PC-9 (cell line): ENCODE measurements at regions not wholly inside any gene's neighbourhood (a gene's known extent, or its start where the extent isn't known, plus 50 kb on each side); places are given as distances from the start of the nearest gene placed in this dataset.

ENCODE experiments used
- BruUV-seq: library from RNA; stranded (reverse); fragments of 400-500 nt; replicated peaks from 2 replicates; lab custom pipeline; 2021; lab: Mats Ljungman, UMichigan
- CTCF ChIA-PET: fragments of 300-600 bp; sonication (Branson Sonifier 250); formaldehyde crosslinking; loops from one replicate; lab custom pipeline; 2022; ENCODE audit warnings: antibody characterized with exemption; lab: Charles Lee
- POLR2A ChIA-PET: fragments of 300-600 bp; sonication (Branson Sonifier 250); formaldehyde crosslinking; loops from one replicate; lab custom pipeline; 2022; ENCODE audit warnings: antibody characterized with exemption; ENCODE audit not compliant: unreplicated experiment; lab: Charles Lee
- DNase-seq, 2 experiments: peaks; one replicate each; pipeline versions ENCODE4 v3.0.0 to v3.0.0-alpha.2; 2015 to 2022; ENCODE audit warnings: mixed read lengths in 1 of 2
- H2AFZ ChIP-seq: fragments of 200-600 bp; sonication (generic); 2 replicates; pipeline ENCODE4 v1.8.1; 2017; ENCODE audit warnings: antibody characterized with exemption
- H3F3A ChIP-seq: fragments of 200-600 bp; sonication (generic); 2 replicates; pipeline ENCODE4 v1.8.1; 2017; ENCODE audit warnings: antibody characterized with exemption, mild to moderate bottlenecking, low read depth; ENCODE audit not compliant: insufficient read depth
- H3K27ac ChIP-seq: fragments of 200-600 bp; sonication (generic); 2 replicates; pipeline ENCODE4 v1.6.1; 2016; ENCODE audit warnings: mixed run types
- H3K27me3 ChIP-seq: fragments of 200-600 bp; sonication (generic); 2 replicates; pipeline ENCODE4 v1.6.1; 2016; ENCODE audit warnings: low read depth, mixed run types; ENCODE audit not compliant: insufficient read depth
- H3K36me3 ChIP-seq: fragments of 200-600 bp; sonication (generic); 2 replicates; pipeline ENCODE4 v1.6.1; 2016; ENCODE audit warnings: low read depth, mixed run types
- H3K4me1 ChIP-seq: fragments of 200-600 bp; sonication (generic); replicated peaks from 2 replicates; pipeline ENCODE4 v1.6.1; 2016; ENCODE audit warnings: mixed run types; ENCODE audit not compliant: insufficient read depth
- H3K4me2 ChIP-seq: fragments of 200-600 bp; sonication (generic); 2 replicates; pipeline ENCODE4 v1.6.1; 2017; ENCODE audit warnings: mixed run types
- H3K4me3 ChIP-seq: fragments of 200-600 bp; sonication (generic); 2 replicates; pipeline ENCODE4 v1.6.1; 2016; ENCODE audit warnings: mixed run types
- H3K79me2 ChIP-seq: fragments of 200-600 bp; sonication (generic); 2 replicates; pipeline ENCODE4 v1.6.1; 2017; ENCODE audit warnings: low read depth, mixed run types
- H3K9me2 ChIP-seq: fragments of 200-600 bp; sonication (generic); 2 replicates; pipeline ENCODE4 v1.8.1; 2017; ENCODE audit warnings: mild to moderate bottlenecking; ENCODE audit not compliant: insufficient read depth
- H3K9me3 ChIP-seq: fragments of 200-600 bp; sonication (generic); 2 replicates; pipeline ENCODE4 v1.8.1; 2016; ENCODE audit warnings: low read depth; ENCODE audit not compliant: insufficient read depth
- H4K20me1 ChIP-seq: fragments of 200-600 bp; sonication (generic); 2 replicates; pipeline ENCODE4 v1.8.1; 2017; ENCODE audit not compliant: insufficient read depth
- CTCF ChIP-seq: fragments of 200-600 bp; sonication (generic); conservative IDR thresholded peaks from 2 replicates; pipeline ENCODE4 v1.6.1; 2017; ENCODE audit warnings: mixed run types, antibody characterized with exemption, mild to moderate bottlenecking, moderate library complexity
- EZH2 ChIP-seq: fragments of 200-600 bp; sonication (generic); IDR thresholded peaks from 2 replicates; pipeline ENCODE4 v1.8.0; 2017; ENCODE audit warnings: antibody characterized with exemption, low read depth
- intact Hi-C: fragments of 100-400 bp; cut with micrococcal nuclease; formaldehyde crosslinking; loops from one replicate; pipeline ENCODE4 v1.10.0; 2022; ENCODE audit not compliant: unreplicated experiment

GRCh38 chr2:157194097-157194688 is 63.3 kb upstream of the GALNT5 start:
- no peaks in the 10 kb centered on the region for H3K27me3 ChIP-seq
- H3K27ac ChIP-seq = no peak overlapping the region
- intact Hi-C loops = loop anchor here (1.0 to 5.0 kb wide), 4 partner anchors 302 to 1817 kb away; partner anchors contain the start of gene NR4A2
- TF ChIP-seq EZH2 (no peak), CTCF (peak; percentile 73)
- H3K79me2 ChIP-seq = no peaks in the 10 kb centered on the region
- no peaks in the 10 kb centered on the region for H3K9me3 ChIP-seq
- no TSS peak for BruUV-seq
- no peaks in the 10 kb centered on the region for H3K9me2 ChIP-seq
- no peaks in the 10 kb centered on the region for H4K20me1 ChIP-seq
- POLR2A ChIA-PET = no interaction called here
- no peak overlapping the region; the same call in 1 of the 2 replicates for H2AFZ ChIP-seq
- no peak overlapping the region for H3K4me2 ChIP-seq
- peak in 1 of 2 experiments; percentile 3 for DNase-seq
- CTCF ChIA-PET = interaction anchor here (0.7 to 1.8 kb wide), 2 partner anchors 209 to 1815 kb away, joined by 3 to 10 read pairs; no protein-coding TSS in a partner anchor
- H3F3A ChIP-seq = no peaks in the 10 kb centered on the region
- no peaks in the 10 kb centered on the region for H3K4me1 ChIP-seq
- no peak overlapping the region for H3K4me3 ChIP-seq
- H3K36me3 ChIP-seq = no peaks in the 10 kb centered on the region

GRCh38 chr2:157194844-157195243 is 62.7 kb upstream of the GALNT5 start:
- Histone ChIP-seq H3K4me1 (no peaks in the 10 kb centered on the region), H4K20me1 (no peaks in the 10 kb centered on the region), H3K9me2 (no peaks in the 10 kb centered on the region), H3K27me3 (no peaks in the 10 kb centered on the region), H3K79me2 (no peaks in the 10 kb centered on the region), H3K4me3 (no peak overlapping the region), H3K4me2 (no peak overlapping the region), H3K36me3 (no peaks in the 10 kb centered on the region), H3F3A (no peaks in the 10 kb centered on the region), H2AFZ (no peak overlapping the region), H3K27ac (no peak overlapping the region), H3K9me3 (no peaks in the 10 kb centered on the region)
- DNase-seq = no peak
- intact Hi-C loops = loop anchor here (1.0 to 5.0 kb wide), 4 partner anchors 303 to 1818 kb away; partner anchors contain the start of gene NR4A2
- no TSS peak for BruUV-seq
- POLR2A ChIA-PET = no interaction called here
- no peak for TF ChIP-seq EZH2
- no peak for TF ChIP-seq CTCF
- CTCF ChIA-PET = no interaction called here

GRCh38 chr2:157196956-157197355 is 60.5 kb upstream of the GALNT5 start:
- Histone ChIP-seq H3K36me3 (no peaks in the 10 kb centered on the region), H2AFZ (no peak overlapping the region), H3K27me3 (no peaks in the 10 kb centered on the region), H3K79me2 (no peaks in the 10 kb centered on the region), H3K9me2 (no peaks in the 10 kb centered on the region), H3K4me3 (no peak overlapping the region), H4K20me1 (no peaks in the 10 kb centered on the region), H3K4me1 (no peaks in the 10 kb centered on the region), H3K9me3 (no peaks in the 10 kb centered on the region), H3F3A (no peaks in the 10 kb centered on the region), H3K4me2 (no peak overlapping the region), H3K27ac (no peak overlapping the region)
- CTCF ChIA-PET = no interaction called here
- no peak for DNase-seq
- POLR2A ChIA-PET = no interaction called here
- intact Hi-C loops = no loop called here
- no TSS peak for BruUV-seq
- no peak for TF ChIP-seq EZH2
- TF ChIP-seq CTCF = no peak
